ENCODE measurements at regions not wholly inside any gene's neighbourhood (a gene's known extent, or its start where the extent isn't known, plus 50 kb on each side); places are given as distances from the start of the nearest gene placed in this dataset.

DNA sequence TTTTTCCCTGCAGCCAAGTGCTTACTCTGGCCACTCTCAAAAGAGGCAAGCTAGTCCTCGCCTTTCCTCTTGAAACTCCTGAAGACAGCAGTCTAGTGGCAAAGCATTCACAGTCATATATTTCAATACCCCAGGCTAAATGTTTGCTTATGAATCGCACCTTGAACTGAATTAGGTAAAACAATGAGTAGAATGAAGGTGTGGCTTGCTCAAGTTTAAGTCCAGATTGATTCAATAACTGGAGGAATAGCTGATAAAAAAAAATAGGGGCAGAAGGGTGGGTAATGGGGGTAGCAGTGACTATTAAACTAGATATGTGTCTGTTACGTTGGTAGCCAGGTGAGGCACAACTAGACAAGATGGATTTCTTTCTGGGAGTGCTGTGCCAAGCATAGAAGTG lies 88.2 kb upstream of the EPB41L3 start:
- DNase-seq, result no peak

DNA sequence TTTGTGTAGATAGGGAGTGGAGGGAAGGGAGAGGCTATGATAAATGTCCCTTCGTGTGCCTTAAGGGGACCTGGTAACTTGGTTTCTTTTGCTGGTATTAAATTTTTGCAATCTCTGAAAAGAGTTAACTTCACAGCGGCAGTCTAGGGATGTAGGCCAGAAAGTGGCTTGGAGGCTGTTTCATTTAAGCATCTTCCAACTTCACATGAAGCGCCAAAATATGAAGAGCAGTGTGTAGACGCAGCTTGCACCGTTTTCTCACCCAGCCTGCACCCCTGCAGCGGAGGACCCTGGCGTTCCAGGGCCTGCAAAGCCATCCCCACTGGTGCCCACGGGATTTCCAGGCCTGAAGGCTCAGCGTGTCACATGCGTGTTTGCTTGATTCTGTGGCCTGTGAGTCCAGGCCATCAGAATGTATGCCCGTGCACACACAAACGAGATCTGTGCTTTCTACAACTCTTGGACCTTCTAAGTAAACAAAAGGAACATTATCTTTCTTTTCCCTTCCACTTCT lies 87.2 kb upstream of the EPB41L3 start:
- DNase-seq, result no peak

DNA sequence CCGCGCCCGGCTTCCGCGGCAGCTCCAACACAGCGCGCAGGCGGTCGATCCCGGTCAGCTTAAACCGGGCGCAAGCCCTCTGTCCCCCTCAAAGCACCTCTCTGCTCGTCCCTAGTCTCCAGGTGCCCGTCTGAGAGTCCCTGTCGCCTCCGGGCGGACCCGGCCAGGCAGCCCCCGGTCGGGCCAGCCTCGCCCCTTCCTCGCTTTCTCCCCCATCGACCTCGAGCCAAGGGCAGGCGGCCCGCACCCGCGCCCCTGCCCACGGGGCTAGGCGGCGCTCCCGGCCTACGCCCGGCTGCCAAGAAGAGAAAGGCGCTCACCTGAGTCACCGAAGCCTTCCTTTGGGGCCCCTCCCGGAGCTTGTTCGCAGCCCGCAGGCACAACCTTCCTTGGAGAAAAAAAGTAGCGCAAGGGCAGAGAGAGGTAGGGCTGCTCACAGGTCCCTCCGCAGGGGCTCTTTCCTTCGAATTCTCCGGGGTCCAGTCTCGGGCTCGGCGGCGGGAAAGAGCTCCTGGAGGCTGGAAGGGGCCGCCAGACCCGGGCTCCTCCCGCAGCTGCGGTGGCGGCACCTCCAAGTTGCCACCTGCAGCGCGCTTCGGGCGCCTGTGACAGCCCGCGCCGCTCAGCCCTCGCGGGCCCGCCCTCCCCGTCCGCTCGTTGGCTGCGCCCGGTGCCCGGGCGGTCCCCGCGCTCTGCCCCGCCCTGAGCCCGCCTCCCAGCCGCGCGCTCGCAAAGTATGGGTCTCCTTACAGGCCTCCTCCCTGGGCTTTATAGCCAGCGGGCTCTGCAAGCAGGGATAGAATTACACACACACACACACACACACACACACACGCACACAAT lies 86.5 kb upstream of the EPB41L3 start:
- DNase-seq, result peak; percentile 71

DNA sequence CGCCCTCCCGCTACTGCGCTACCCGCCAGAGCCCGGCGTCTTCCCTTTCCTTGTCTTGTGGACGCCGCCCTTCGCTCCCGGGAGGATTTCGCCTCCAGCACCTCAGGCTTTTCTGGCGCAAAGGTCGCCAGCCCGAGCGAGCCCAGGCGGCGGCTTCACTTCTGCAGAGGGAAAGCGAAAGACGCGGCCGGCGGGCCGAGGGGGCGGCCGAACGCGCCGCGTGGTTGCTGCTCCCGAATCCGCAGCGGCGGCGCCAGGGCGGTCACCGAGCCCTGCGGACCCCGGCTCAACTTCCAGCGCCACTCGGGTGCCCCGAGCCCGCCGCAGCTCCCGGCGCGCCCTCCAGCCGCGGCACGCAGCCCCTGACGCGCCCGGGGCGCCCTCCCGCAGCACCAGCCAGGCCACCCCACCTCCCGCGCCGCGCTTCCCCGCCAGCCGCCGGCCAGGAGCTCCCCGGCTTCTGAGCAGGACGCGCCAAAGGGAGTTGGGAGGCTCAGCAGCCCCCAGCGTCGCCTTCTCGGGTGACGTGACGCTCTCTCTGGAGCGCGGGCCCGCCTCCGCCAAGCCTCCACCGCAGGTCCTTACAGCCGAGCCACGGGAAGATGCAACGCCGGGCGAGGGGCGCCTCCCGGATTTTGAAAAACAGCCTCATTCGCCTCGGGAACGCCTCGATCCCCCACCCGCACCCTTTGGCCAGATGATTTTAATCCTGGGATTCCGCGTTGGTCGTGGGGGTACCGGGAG lies 84.9 kb upstream of the EPB41L3 start:
- DNase-seq, result peak; percentile 50

DNA sequence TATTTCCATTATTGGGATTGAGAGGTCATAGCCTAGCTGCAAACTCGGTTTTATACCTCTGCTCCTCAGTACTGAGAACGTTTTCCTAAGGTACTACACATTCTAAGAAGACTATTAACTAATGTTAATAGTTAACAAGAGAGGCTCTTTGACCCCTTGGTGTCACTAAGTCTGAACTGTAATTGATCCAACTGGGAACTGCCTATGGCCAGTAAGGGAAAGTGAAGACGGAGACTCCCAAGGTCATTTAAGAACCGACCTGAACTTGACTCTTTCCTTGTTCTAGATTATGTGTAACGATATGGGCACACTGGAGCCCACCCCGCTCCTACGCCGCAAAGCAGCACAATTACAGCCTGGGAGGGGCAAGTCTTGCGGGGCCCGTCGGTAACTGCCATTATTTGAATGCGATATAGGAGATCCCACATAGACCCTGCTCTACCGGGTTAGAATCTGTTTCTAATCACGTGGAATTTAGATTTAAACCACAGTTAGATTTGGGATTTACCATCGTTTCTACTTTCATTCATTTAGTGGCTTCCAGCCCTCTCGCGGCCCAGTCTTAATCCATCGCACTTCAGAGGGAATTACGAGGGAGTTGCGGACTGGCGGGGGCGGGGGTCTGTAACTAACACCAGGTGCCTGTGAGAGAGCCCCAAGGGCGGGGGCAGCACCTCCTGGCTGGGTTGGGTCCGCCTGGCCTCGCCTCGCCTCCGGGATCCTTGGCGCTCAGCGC lies 84.1 kb upstream of the EPB41L3 start:
- peak; percentile 50 for DNase-seq

DNA sequence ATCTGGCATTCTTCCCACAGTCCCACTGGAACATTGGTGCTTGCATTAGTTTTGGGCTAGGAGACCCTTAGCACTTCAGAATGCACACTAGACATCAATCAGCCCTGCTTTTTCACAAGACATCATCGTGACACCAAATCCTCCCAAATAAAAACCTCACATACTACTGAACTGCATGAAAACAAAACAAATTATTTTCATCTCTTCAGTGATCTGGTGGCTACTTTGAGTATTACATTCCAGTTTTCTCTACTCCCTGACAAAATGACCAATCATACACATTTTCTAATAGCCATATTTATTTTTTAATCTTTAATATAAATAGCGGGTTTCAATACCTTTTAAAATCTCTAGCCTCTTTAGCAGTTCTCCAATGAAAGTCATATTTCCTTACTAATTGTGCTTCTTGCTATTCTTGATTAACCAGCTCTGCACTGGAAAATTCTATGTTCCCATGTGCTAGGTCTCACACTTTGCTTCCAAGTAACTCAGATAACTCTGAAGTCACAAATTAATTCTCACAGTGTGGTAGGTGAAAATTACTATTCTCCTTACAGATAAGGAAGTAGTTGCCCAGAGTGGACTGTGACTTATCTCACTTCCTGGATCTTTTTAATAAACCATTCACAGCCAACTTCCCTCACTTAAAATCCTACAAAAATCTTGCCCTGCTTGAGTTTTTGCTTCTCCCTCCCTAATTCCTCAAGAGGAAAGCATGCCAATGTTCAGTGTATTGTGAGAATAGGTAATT lies 82.5 kb upstream of the EPB41L3 start:
- DNase-seq, result no peak

DNA sequence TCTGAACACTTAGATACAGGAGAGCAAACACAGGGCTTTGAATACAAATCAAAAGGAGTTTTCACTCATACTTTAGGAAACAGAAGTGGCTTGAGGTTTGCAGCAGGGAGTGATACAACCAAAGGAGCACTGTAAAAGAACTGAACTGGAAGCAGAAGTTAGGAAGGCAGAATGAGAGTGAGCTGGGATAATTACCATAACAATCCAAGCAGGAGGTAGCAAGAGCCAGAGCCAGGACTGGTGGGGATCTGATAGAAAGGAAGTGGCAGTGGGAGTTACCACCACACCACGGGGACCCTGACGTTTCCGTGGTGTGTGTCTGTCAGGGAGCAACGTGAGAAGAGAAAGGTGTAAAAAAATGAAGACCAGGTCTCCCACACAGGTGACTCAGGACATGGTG lies 81.3 kb upstream of the EPB41L3 start:
- DNase-seq, result no peak

DNA sequence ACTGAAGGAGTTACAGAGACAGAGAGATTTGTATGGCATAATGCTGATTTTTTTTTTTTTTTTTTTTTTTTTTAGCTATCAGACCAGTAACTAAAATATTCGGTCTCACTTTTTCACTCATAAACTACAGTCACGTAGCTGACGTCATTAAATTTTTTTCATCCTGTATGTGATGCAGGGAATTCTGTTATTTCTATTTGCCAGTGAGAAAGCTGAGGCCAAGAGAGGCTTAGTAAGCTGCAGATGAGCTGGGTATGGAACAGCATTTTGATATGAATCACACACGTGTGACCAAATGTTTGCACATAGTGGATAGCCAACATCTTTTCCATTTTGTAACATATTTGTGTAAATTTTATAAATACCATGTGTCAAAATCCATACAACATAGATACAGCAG lies 79.1 kb upstream of the EPB41L3 start:
- DNase-seq, result no peak

DNA sequence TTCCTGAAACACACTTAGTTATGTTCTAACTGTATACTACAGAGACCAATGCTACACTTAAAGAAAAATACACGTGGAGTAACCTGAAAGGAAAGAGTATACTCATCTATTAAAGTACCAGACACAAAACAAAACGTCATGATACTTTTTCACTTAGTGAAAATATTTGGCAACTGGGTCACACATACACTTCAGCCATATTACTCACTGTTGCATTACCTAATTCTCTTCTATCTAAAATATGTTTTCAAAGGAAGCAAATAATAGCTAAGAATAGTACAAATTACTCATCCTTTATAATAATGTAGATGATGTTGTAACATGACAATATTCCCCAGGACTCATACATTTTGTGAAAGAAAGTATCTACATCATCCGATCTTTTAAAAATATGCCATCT lies 76.5 kb upstream of the EPB41L3 start:
- DNase-seq, result no peak

DNA sequence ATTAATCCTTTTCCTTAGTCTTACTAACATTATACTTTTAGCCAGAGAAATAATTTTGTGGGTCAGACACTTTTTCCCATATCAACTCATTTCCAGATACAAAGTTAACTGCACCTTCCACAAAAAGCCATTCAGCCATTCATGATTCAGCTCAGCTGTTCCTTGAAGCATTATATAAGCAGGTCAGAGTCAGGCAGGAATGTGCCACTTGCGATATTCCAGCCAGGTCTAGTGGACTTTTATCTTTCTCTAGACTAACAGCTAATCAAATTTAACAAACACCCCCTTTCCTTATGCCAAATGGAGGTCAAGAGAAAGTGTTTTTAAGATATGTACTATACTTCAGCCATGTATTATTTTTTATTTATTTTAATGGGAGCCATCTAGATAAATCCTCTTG lies 75.6 kb upstream of the EPB41L3 start:
- DNase-seq, result no peak

DNA sequence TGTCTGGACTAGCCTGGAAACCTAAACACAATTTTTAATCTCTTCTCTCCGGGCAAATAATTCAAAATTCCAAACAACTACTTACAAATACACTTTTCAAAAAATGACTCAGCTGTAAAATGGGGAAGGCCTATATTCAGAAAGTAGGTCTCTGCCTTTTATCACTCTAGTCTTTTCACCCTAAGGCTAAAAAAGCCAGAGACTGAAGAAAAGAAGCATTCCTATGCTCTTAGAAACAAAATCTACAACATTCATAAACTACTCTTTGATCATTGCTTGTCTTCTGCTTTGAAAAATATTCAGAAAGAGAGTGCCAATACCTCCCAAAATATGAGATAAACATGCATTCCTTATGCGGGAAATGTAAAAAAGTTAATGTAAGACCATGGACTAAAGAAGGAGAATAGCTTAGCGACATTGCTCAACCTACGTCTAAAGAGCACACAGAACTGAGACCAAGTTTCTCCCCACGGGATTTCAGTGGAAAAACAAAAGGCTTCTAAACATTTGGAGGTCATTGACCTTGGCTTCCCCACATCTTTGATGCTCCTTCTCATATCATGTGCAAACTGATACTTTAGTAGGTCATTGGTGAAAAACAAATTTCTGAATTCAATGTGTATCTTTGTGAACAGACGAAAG lies 74.4 kb upstream of the EPB41L3 start:
- DNase-seq, result no peak

DNA sequence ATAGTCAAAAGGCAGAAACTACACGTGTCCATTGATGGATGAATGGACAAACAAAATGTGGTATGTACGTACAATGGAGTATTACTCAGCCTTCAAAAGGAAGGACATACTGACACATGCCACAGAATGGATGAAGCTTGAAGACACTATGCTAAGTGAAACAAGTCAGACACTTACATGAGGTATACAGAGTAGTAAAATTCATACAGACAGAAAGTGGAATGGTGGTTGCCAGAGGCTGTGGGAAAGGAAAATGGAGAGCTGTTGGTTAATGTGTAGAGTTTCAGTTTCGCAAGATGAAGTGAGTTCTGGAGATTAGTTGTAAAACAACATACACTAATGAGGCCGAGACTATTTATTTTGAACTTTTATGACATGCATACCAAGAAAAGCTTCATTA lies 67.4 kb upstream of the EPB41L3 start:
- DNase-seq, result no peak

DNA sequence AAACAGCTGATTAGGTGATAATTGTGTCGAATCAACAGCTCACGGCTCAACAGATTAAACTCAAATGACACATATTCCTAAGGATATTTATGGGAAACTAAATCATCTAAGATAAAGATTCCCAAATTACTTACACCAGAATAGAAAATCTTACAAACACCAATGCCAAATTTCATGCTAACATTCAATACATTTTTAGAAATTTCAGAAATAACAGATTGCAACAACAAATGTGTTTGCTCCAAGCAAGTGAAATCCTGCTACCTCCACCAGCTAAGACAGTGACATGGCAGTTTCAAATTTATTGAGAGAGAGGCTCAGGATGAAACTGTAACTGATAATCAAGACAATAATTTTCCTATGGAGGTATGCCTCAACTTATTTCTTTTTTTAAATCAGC lies 65.0 kb upstream of the EPB41L3 start:
- no peak for DNase-seq

DNA sequence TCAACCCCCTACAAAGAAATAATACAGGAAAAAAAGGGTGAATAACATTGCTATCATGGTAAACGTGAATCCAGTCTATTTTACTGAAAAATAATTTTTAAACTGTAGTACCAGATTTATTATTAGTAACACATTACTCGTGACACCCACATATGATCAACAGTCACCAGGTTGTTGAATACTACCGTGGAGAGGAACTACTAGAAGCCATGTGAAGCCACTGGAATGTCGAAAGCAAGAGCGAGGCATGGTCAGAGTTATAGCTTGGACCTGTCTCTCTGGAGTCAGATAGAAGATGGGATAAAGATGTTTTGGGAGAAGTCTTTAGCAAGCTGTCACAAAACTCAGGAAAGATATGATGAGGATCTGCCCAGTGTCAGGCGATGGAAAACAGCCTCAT lies 63.2 kb upstream of the EPB41L3 start:
- no peak for DNase-seq

DNA sequence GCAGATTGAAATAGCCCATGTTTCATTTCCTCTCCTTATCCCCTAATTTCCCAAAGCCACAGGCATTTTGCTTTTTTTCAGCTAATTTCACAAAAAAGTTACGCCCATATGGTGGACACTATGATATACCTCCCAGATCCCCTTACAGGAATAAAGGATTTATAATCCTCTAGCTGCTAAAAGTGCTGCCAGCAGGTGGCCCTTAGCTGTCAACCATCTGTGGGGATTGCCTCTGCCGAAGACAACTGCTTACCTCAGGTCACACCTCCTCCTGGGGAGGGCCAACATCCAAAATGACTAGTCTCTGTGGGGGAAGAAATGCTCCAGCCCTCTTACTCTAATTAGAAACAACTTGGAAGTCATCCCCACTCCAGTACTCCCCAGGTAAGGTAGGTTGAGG lies 61.0 kb upstream of the EPB41L3 start:
- DNase-seq, result no peak

DNA sequence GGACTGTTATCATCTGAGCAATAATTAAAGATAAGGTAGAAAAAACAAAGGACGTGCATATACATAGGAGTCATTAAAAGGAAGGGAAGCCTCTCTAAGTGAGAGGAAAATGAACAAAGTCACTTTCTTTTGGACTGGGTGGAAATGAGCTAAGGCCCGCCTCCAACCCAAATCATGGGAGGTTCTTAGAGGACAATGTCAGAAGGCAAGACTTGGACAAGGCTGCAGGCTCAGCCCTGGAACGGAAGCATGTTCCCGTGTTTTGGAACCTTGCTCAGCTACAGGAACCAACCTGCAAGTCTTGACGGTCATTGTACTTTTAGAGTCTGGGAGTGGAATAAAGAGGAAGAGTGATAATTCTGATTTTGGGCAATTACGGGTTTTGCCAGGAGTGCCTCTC lies 59.4 kb upstream of the EPB41L3 start:
- no peak for DNase-seq

DNA sequence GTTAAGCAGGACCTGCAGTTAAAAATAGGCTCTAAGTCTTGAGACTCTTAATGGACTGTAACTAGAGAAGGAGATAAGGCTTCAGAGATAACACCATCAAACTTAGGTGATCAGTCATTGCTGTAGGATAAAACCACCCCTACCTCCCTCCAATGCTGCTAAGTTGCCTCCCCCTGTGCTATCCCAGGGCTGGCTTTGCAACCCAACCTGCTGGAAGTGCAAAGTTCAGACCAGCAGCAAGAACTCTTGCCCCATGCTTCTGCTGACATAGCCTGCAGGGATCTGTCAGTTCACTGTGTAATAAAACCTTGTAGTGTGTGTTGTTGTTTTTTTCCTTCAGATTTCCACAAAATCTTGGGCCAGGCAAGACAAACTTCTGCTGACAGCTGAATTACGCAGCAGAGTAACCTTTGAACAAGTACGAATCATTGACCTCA lies 57.4 kb upstream of the EPB41L3 start:
- DNase-seq, result no peak

DNA sequence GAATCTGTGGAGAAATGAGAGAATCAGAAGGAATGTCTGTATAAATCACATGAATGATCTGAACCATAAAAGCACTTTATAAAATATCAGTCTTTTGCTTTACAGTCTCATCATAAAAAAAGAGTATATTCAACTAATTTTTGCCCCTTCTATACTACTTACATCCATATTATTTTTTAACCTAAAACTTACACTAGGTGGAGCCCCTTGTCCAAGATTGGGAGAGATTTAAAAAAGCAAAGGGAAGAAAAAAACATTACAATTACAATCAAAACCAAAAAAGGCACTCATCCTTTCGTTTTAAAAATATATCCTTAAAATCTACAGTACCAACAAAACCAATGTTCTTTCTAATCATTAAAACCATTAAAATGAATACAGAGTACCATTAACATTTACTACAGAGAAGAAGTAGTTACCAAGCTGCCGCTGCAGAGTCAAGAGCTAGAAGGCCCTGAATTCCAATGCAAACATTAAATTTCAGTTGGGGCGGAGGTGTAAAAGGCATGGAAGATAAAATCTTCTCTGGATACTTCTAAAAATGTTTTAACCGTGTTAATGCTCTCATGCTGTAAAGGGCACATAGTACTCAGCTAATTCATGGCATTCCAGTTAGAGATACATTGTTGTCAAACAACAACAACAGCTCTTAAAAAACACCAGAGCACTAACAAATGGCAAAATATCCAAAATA lies 56.7 kb upstream of the EPB41L3 start:
- no peak for DNase-seq

DNA sequence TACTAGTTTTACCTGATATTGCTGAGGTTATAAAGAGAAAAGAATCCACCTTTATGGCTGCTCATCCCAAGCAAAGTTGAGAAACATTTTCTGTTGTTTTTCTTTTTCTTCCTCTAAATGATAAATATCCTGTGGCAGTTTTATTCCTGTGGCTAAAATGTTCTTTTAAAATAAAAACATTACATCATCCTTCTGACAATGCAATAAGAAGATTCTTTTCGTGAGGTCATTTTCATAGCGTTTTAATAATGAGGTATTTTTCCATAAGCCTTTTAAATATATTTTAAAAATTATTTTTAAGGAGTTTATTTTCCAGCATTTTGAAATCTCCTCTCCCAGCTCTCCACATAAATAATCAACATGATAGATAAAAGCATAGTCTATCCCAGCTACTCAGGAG lies 52.8 kb upstream of the EPB41L3 start:
- DNase-seq, result no peak
